CD4-positive, alpha-beta T cell treated with Interleukin-15 for 4 hours (primary cell): ENCODE measurements at regions not wholly inside any gene's neighbourhood (a gene's known extent, or its start where the extent isn't known, plus 50 kb on each side); places are given as distances from the start of the nearest gene placed in this dataset.

Experiments
- DNase-seq: peaks from one replicate; pipeline ENCODE4 v3.0.0-alpha.2; 2020; ENCODE audit warnings: low spot score

GRCh38 chr13:75938811-75939560 is 302.9 kb downstream of the LMO7 start:
- no peak for DNase-seq

DNA sequence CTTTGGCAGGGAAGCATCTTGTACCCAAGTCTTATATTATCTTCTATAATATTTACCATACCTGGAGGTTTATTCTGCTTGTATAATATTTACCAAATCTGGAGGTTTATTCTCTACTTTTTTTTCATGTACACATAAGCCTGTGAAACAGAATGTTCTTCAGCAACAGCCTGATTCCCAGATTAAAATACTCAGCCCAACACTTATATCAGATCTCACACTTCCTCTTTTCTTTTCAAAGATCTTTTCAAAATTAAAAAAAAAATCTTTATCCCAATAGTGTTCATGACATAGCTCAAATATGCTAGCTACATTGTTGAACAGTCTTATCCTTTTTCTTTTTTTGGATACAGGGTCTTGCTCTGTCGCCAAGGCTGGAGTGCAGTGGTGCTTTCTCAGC is 300.7 kb downstream of the LMO7 start:
- no peak for DNase-seq

DNA sequence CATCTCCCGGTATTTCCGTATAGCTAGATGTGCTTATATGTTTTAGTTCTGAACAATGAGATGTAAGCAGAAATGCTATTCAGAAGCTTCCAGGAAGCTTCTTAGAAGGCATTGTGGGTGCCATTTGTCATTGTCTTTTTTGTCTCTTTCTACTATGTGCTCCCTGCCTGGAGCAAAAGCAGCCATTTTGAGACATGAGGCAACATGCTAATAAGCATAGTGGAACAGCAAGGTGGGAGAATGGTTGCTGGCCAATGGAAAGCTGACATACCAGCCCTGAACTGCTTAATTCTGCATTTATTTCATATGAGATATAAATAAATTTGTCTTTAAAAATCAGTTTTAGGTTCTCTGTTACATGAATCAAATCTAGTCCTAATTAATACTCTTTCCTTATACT is 299.7 kb downstream of the LMO7 start:
- DNase-seq: no peak

DNA sequence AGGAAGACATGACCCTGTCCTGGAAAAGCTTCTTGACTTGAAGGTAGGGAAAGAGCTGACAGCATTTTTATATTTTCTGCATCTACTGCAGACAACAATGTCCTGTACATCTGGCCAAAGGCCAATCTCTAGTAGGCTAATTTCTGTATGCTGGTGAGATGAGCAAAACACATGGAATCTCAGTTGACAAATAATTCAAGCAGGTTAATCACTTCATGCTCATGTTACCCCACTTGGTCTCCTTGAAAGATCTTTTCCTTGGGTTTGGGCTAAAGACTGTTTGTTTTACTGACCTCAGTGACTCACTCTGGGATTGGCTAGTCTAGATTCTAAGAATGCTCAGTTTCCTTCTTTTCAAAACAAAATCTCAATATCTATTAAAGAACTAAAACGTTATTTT is 298.8 kb downstream of the LMO7 start:
- no peak for DNase-seq

- DNase-seq: no peak
These were observed 296.5 kb downstream of the LMO7 start for GRCh38 chr13:75932636-75933035.

DNA sequence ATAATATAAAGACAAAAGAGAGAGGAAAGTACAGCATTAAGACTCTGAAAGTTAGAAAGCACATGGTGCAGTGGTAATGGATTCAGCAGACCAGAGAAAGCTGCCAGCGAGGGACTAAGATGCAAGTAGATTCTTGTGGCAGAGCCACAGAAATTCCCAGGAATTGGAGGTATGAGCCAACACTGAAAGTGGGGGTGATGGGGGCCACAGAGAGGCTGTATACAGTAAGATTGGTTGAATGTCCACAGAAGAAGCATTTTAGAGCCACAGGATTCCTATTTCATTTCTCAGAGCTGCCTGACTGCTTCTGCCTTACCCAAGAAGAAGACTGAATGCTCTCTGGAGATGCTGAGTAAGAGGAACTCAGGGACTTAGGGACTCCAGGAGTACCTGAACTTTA is 295.0 kb downstream of the LMO7 start:
- DNase-seq: no peak

DNA sequence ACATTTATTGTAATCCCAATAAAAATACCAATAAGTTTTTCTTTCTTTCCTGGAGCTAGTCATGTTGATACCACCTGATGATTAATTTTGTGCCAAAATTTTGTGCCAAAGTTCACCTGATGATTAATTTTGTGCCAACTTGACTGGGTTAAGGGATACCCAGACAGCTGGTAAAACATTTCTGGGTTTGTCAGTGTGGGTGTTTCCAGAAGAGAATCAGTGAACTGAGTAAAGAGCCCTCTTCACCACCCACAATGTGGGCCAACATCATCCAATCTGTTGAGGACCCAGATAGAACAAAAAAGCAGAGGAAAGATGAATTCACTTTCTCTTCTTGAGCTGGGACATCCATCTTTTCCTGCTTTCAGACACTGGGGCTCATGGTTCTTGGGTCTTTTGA is 292.9 kb downstream of the LMO7 start:
- DNase-seq: no peak

- no peak for DNase-seq
These were observed 291.1 kb downstream of the LMO7 start for GRCh38 chr13:75927183-75927669.

GRCh38 chr13:75920536-75920935 is 284.4 kb downstream of the LMO7 start:
- no peak for DNase-seq

- DNase-seq: no peak
These were observed 283.6 kb downstream of the LMO7 start for GRCh38 chr13:75919660-75920199.

GRCh38 chr13:75915066-75915465 is 278.9 kb downstream of the LMO7 start:
- no peak for DNase-seq

- no peak for DNase-seq
These were observed 277.8 kb downstream of the LMO7 start for GRCh38 chr13:75913925-75914324.

GRCh38 chr13:75910591-75910990 is 274.5 kb downstream of the LMO7 start:
- no peak for DNase-seq
